ENCODE measurements at regions not wholly inside any gene's neighbourhood (a gene's known extent, or its start where the extent isn't known, plus 50 kb on each side); places are given as distances from the start of the nearest gene placed in this dataset.

DNA sequence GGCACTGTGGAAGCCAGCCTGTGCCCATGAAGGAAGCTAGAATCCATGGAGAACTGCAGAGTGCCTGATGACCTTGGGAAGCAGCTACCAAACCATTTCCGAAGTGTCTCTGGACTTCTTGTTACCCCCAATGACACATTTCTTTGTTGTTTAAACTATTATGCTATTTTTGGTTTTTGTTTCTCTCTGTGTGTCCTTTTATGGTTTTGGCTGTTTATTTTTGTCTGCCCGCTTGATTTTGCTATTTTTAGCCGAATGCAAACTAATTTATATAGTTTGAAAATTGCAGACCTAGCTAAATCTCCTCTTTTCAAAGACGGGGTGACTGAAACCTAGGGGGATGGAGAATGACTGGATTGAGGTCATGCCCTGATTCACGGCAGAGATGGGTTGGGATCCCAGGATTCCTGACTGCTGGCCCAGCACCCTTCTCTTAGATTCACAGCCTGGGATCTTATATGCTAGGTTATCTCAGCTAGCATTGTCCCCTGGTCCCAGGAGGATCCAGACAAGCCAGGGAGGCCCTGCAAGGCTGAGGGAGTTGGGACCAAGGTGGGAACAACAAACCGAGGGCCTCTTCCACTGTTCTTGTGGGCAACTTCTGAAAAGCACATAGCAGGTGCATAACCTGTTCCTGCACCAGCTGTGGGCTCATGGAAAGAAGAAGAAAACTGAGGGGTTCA lies 116.3 kb upstream of the HAAO start:
- TF ChIP-seq POLR2AphosphoS5 (IDR thresholded peaks at IDR 0.05; ENCODE audit: insufficient read depth, low read depth, low read length) (no peak), CTCF (IDR thresholded peaks at IDR 0.05; ENCODE audit: extremely low read depth in 1 of 2, insufficient read depth in 1 of 2, low read depth in 1 of 2, low read length in 2 of 2) (no peak)

Data from endothelial cell of umbilical vein (primary cell).